Stimulated activated effector memory CD8-positive, alpha-beta T cell treated with anti-CD3 and anti-CD28 coated beads, Interleukin-12 subunit alpha, Interleukin-12 subunit beta, amount 100 ng/mL, for 72 hours (primary cell): ENCODE measurements at regions not wholly inside any gene's neighbourhood (a gene's known extent, or its start where the extent isn't known, plus 50 kb on each side); places are given as distances from the start of the nearest gene placed in this dataset.
"Not testable (repeated sequence)": the region's sequence is repeated elsewhere in the genome, so short reads cannot be mapped to it uniquely, and the experiment has no call there.

ENCODE experiments used
- ATAC-seq: fragments of 150-1000 bp; cut with Tn5 transposase; 2 replicates; pipeline ENCODE4 v1.10.0; 2021
- DNase-seq, 2 donors: peaks; one replicate each; pipeline ENCODE4 v3.0.0; 2021 to 2022; ENCODE audit warnings: low spot score in 2 of 2
- H3K27ac Mint-ChIP-seq: one replicate; pipeline ENCODE4 v1.8.0; 2022; ENCODE audit warnings: mild to moderate bottlenecking, mixed read lengths
- H3K36me3 Mint-ChIP-seq: one replicate; pipeline ENCODE4 v1.8.0; 2022; ENCODE audit warnings: mild to moderate bottlenecking, mixed read lengths
- H3K4me1 Mint-ChIP-seq: one replicate; pipeline ENCODE4 v1.8.0; 2022; ENCODE audit warnings: mixed read lengths
- H3K4me3 Mint-ChIP-seq: one replicate; pipeline ENCODE4 v1.8.0; 2022; ENCODE audit warnings: mild to moderate bottlenecking, mixed read lengths
- H3K9me3 Mint-ChIP-seq: one replicate; pipeline ENCODE4 v1.8.0; 2022; ENCODE audit warnings: mixed read lengths

GRCh38 chr2:215830304-215830703, 183.0 kb downstream of the MREG start:
- no peak overlapping the region for H3K27ac Mint-ChIP-seq
- peaks cover 5% of the 10 kb centered on the region for H3K4me1 Mint-ChIP-seq
- DNase-seq: no peak
- no peak overlapping the region for H3K4me3 Mint-ChIP-seq
- H3K9me3 Mint-ChIP-seq: no peaks in the 10 kb centered on the region
- no peak for ATAC-seq
- H3K36me3 Mint-ChIP-seq: no peaks in the 10 kb centered on the region

- Mint-ChIP-seq H3K4me1 (peaks cover 5% of the 10 kb centered on the region), H3K9me3 (no peaks in the 10 kb centered on the region), H3K27ac (no peak overlapping the region), H3K36me3 (no peaks in the 10 kb centered on the region), H3K4me3 (no peak overlapping the region)
- DNase-seq: no peak
- ATAC-seq: no peak
Observed at GRCh38 chr2:215829261-215829660, 184.1 kb downstream of the MREG start.

GRCh38 chr2:215828528-215829184, 184.7 kb downstream of the MREG start:
- no peak for DNase-seq

GRCh38 chr2:215826838-215827441, 186.4 kb downstream of the MREG start:
- Mint-ChIP-seq H3K27ac (no peak overlapping the region), H3K36me3 (no peaks in the 10 kb centered on the region), H3K4me3 (no peak overlapping the region), H3K4me1 (peaks cover 5% of the 10 kb centered on the region), H3K9me3 (no peaks in the 10 kb centered on the region)
- ATAC-seq (no peak), DNase-seq (no peak)

More at GRCh38 chr2:215828528-215829184, 184.7 kb downstream of the MREG start:
- Mint-ChIP-seq H3K36me3 (no peaks in the 10 kb centered on the region), H3K27ac (no peak overlapping the region), H3K9me3 (no peaks in the 10 kb centered on the region), H3K4me3 (no peak overlapping the region), H3K4me1 (peaks cover 5% of the 10 kb centered on the region)
- ATAC-seq: peak; percentile 73

- H3K4me1 Mint-ChIP-seq: peaks cover 5% of the 10 kb centered on the region
Observed at GRCh38 chr2:215826376-215826775, 187.0 kb downstream of the MREG start.

GRCh38 chr2:215825707-215826106, 187.6 kb downstream of the MREG start:
- H3K4me3 Mint-ChIP-seq: no peak overlapping the region
- ATAC-seq: no peak
- peaks cover 5% of the 10 kb centered on the region for H3K4me1 Mint-ChIP-seq
- peaks cover 4% of the 10 kb centered on the region for H3K9me3 Mint-ChIP-seq
- no peak for DNase-seq
- H3K36me3 Mint-ChIP-seq: no peaks in the 10 kb centered on the region
- no peak overlapping the region for H3K27ac Mint-ChIP-seq

More at GRCh38 chr2:215826376-215826775, 187.0 kb downstream of the MREG start:
- Mint-ChIP-seq H3K9me3 (peaks cover 2% of the 10 kb centered on the region), H3K36me3 (no peaks in the 10 kb centered on the region), H3K27ac (no peak overlapping the region), H3K4me3 (no peak overlapping the region)
- no peak for DNase-seq
- ATAC-seq: no peak

- not testable (repeated sequence) for H3K27ac Mint-ChIP-seq, H3K4me3 Mint-ChIP-seq, H3K36me3 Mint-ChIP-seq, DNase-seq, H3K4me1 Mint-ChIP-seq, ATAC-seq
- peaks cover 11% of the 10 kb centered on the region for H3K9me3 Mint-ChIP-seq
Observed at GRCh38 chr2:215821298-215821697, 192.1 kb downstream of the MREG start.

- not testable (repeated sequence) for H3K36me3 Mint-ChIP-seq, DNase-seq, H3K27ac Mint-ChIP-seq, ATAC-seq, H3K4me1 Mint-ChIP-seq, H3K4me3 Mint-ChIP-seq
- H3K9me3 Mint-ChIP-seq: peaks cover 11% of the 10 kb centered on the region
Observed at GRCh38 chr2:215819713-215820112, 193.6 kb downstream of the MREG start.

GRCh38 chr2:215817046-215817445, 196.3 kb downstream of the MREG start:
- H3K4me1 Mint-ChIP-seq: peaks cover 3% of the 10 kb centered on the region
- no peak overlapping the region for H3K4me3 Mint-ChIP-seq
- H3K9me3 Mint-ChIP-seq: peaks cover 11% of the 10 kb centered on the region
- H3K36me3 Mint-ChIP-seq: no peaks in the 10 kb centered on the region
- DNase-seq (no peak), ATAC-seq (no peak)
- no peak overlapping the region for H3K27ac Mint-ChIP-seq

GRCh38 chr2:215816424-215816823, 196.9 kb downstream of the MREG start:
- DNase-seq (no peak), ATAC-seq (no peak)
- Mint-ChIP-seq H3K9me3 (peaks cover 10% of the 10 kb centered on the region), H3K4me1 (peaks cover 9% of the 10 kb centered on the region), H3K36me3 (no peaks in the 10 kb centered on the region), H3K27ac (no peak overlapping the region), H3K4me3 (no peak overlapping the region)

- Mint-ChIP-seq H3K36me3 (no peaks in the 10 kb centered on the region), H3K27ac (no peak overlapping the region), H3K9me3 (peaks cover 8% of the 10 kb centered on the region), H3K4me3 (no peak overlapping the region), H3K4me1 (peaks cover 14% of the 10 kb centered on the region)
- no peak for DNase-seq
- ATAC-seq: no peak
Observed at GRCh38 chr2:215815960-215816359, 197.4 kb downstream of the MREG start.

- no peak for ATAC-seq
- H3K27ac Mint-ChIP-seq: no peak overlapping the region
- H3K36me3 Mint-ChIP-seq: no peaks in the 10 kb centered on the region
Observed at GRCh38 chr2:215812966-215813365, 200.4 kb downstream of the MREG start.

GRCh38 chr2:215811409-215812345, 201.7 kb downstream of the MREG start:
- DNase-seq: no peak
- peak; percentile 60 for ATAC-seq
- Mint-ChIP-seq H3K27ac (peak overlapping the region; percentile 34), H3K9me3 (no peaks in the 10 kb centered on the region), H3K4me1 (peaks cover 20% of the 10 kb centered on the region), H3K36me3 (no peaks in the 10 kb centered on the region), H3K4me3 (no peak overlapping the region)

More at GRCh38 chr2:215812966-215813365, 200.4 kb downstream of the MREG start:
- H3K9me3 Mint-ChIP-seq: no peaks in the 10 kb centered on the region
- peaks cover 20% of the 10 kb centered on the region for H3K4me1 Mint-ChIP-seq
- no peak for DNase-seq
- no peak overlapping the region for H3K4me3 Mint-ChIP-seq

- Mint-ChIP-seq H3K9me3 (no peaks in the 10 kb centered on the region), H3K4me1 (peaks cover 20% of the 10 kb centered on the region), H3K36me3 (no peaks in the 10 kb centered on the region), H3K27ac (peak overlapping the region; percentile 34), H3K4me3 (no peak overlapping the region)
- no peak for ATAC-seq
- no peak for DNase-seq
Observed at GRCh38 chr2:215811003-215811402, 202.3 kb downstream of the MREG start.

GRCh38 chr2:215808996-215809395, 204.4 kb downstream of the MREG start:
- Mint-ChIP-seq H3K27ac (no peak overlapping the region), H3K4me3 (no peak overlapping the region), H3K4me1 (peaks cover 20% of the 10 kb centered on the region), H3K9me3 (no peaks in the 10 kb centered on the region), H3K36me3 (no peaks in the 10 kb centered on the region)
- ATAC-seq: no peak
- no peak for DNase-seq
